IMR-90 (cell line): ENCODE measurements at regions not wholly inside any gene's neighbourhood (a gene's known extent, or its start where the extent isn't known, plus 50 kb on each side); places are given as distances from the start of the nearest gene placed in this dataset.

Experiments
- ATAC-seq: fragments of 200-7000 bp; cut with Tn5 transposase; 2 replicates; pipeline ENCODE4 v1.9.1; 2020; ENCODE audit warnings: low read depth, mild to moderate bottlenecking, moderate library complexity
- BruUV-seq: library from RNA; stranded (reverse); fragments of 400-500 nt; replicated peaks from 2 replicates; lab custom pipeline; 2021; lab: Mats Ljungman, UMichigan
- CTCF ChIA-PET: fragments of 300-600 bp; formaldehyde crosslinking; extraction: SDS; loops from one replicate; lab custom pipeline; 2021; ENCODE audit warnings: antibody characterized with exemption; lab: Yijun Ruan, JAX
- POLR2A ChIA-PET: fragments of 300-600 bp; sonication (Branson Sonifier 250); formaldehyde crosslinking; loops from one replicate; lab custom pipeline; 2022; ENCODE audit warnings: antibody characterized with exemption; ENCODE audit not compliant: unreplicated experiment; lab: Charles Lee
- DNase-seq: peaks from one replicate; pipeline ENCODE4 v3.0.0; 2013
- H2AFZ ChIP-seq: replicated peaks from 2 replicates; pipeline ENCODE3; 2013; ENCODE audit warnings: low read length, mild to moderate bottlenecking; ENCODE audit not compliant: poor library complexity
- H2AK5ac ChIP-seq: 2 replicates; pipeline ENCODE4 v1.6.1; 2013; ENCODE audit warnings: low read depth, low read length, inconsistent platforms
- H2AK9ac ChIP-seq: replicated peaks from 2 replicates; pipeline ENCODE3; 2013; ENCODE audit warnings: mild to moderate bottlenecking, low read depth, low read length, moderate library complexity; ENCODE audit not compliant: poor library complexity
- H2BK120ac ChIP-seq: 2 replicates; pipeline ENCODE4 v1.6.1; 2013; ENCODE audit warnings: low read depth, low read length, inconsistent platforms
- H2BK15ac ChIP-seq: 3 replicates; pipeline ENCODE4 v1.6.1; 2013; ENCODE audit warnings: low read depth, low read length, inconsistent platforms
- H2BK20ac ChIP-seq: 2 replicates; pipeline ENCODE4 v1.6.1; 2013; ENCODE audit warnings: low read depth, mild to moderate bottlenecking, inconsistent platforms, low read length, moderate library complexity
- H2BK5ac ChIP-seq: 2 replicates; pipeline ENCODE4 v1.6.1; 2013; ENCODE audit warnings: mild to moderate bottlenecking, low read depth, low read length, inconsistent platforms; ENCODE audit not compliant: poor library complexity, severe bottlenecking
- H3K14ac ChIP-seq: replicated peaks from 2 replicates; pipeline ENCODE4 v1.6.1; 2013; ENCODE audit warnings: low read depth, low read length, inconsistent platforms
- H3K18ac ChIP-seq: 2 replicates; pipeline ENCODE4 v1.6.1; 2013; ENCODE audit warnings: low read depth, low read length, control low read depth
- H3K23ac ChIP-seq: 2 replicates; pipeline ENCODE4 v1.6.1; 2013; ENCODE audit warnings: low read depth, low read length, inconsistent platforms
- H3K27ac ChIP-seq: 2 replicates; pipeline ENCODE4 v1.5.1; 2013; ENCODE audit warnings: mild to moderate bottlenecking, control low read depth, low read length; ENCODE audit not compliant: insufficient read depth
- H3K27me3 ChIP-seq: 2 replicates; pipeline ENCODE4 v1.6.1; 2013; ENCODE audit warnings: low read length; ENCODE audit not compliant: control insufficient read depth, insufficient read depth
- H3K36me3 ChIP-seq: 2 replicates; pipeline ENCODE4 v1.6.1; 2013; ENCODE audit warnings: low read length, mixed read lengths; ENCODE audit not compliant: control insufficient read depth, insufficient read depth
- H3K4ac ChIP-seq: 2 replicates; pipeline ENCODE4 v1.6.1; 2013; ENCODE audit warnings: low read depth, low read length, inconsistent platforms
- H3K4me1 ChIP-seq: 2 replicates; pipeline ENCODE4 v1.6.1; 2013; ENCODE audit warnings: low read length, mixed read lengths; ENCODE audit not compliant: control insufficient read depth, insufficient read depth
- H3K4me2 ChIP-seq: 2 replicates; pipeline ENCODE4 v1.6.1; 2013; ENCODE audit warnings: low read depth, mild to moderate bottlenecking, control low read depth, low read length, moderate library complexity
- H3K4me3 ChIP-seq: 2 replicates; pipeline ENCODE4 v1.5.1; 2013; ENCODE audit warnings: low read depth, mild to moderate bottlenecking, control low read depth, low read length, moderate library complexity; ENCODE audit not compliant: insufficient read depth
- H3K56ac ChIP-seq: 2 replicates; pipeline ENCODE4 v1.6.1; 2013; ENCODE audit warnings: low read length, inconsistent platforms; ENCODE audit not compliant: insufficient read depth; ENCODE audit errors: extremely low read depth
- H3K79me1 ChIP-seq, 2 experiments: 2 replicates each; pipeline ENCODE4 v1.6.1; 2013; ENCODE audit warnings: low read length in 2 of 2, inconsistent platforms in 1 of 2, low read depth in 1 of 2
- H3K9ac ChIP-seq: 2 replicates; pipeline ENCODE4 v1.6.1; 2013; ENCODE audit warnings: low read depth, low read length, control low read depth
- H3K9me1 ChIP-seq: 2 replicates; pipeline ENCODE4 v1.6.1; 2013; ENCODE audit warnings: low read length, inconsistent platforms; ENCODE audit not compliant: insufficient read depth
- H3K9me3 ChIP-seq: 2 replicates; pipeline ENCODE4 v1.6.1; 2013; ENCODE audit warnings: low read length; ENCODE audit not compliant: control insufficient read depth, insufficient read depth
- H4K20me1 ChIP-seq: 2 replicates; pipeline ENCODE4 v1.6.1; 2013; ENCODE audit warnings: low read length, inconsistent platforms; ENCODE audit not compliant: insufficient read depth
- H4K5ac ChIP-seq: 2 replicates; pipeline ENCODE4 v1.6.1; 2013; ENCODE audit warnings: mild to moderate bottlenecking, low read depth, low read length, control low read depth
- H4K8ac ChIP-seq, 2 experiments: 2 replicates each; pipeline ENCODE4 v1.6.1; 2013; ENCODE audit warnings: low read depth in 2 of 2, low read length in 2 of 2, control low read depth in 1 of 2, inconsistent platforms in 1 of 2
- H4K91ac ChIP-seq: 2 replicates; pipeline ENCODE4 v1.6.1; 2013; ENCODE audit warnings: low read depth, low read length, inconsistent platforms; ENCODE audit not compliant: insufficient read depth
- BHLHE40 ChIP-seq: fragments of 150-350 bp; IDR thresholded peaks from 2 replicates; pipeline ENCODE4 v1.6.1; 2016; ENCODE audit warnings: mild to moderate bottlenecking, low read depth, low read length
- CEBPB ChIP-seq: IDR thresholded peaks from 2 replicates; pipeline ENCODE4 v1.6.1; 2012; ENCODE audit warnings: low read depth, low read length, improper control_type of control experiment
- CHD1 ChIP-seq: IDR thresholded peaks from 2 replicates; pipeline ENCODE4 v1.6.1; 2012; ENCODE audit warnings: low read depth, low read length, improper control_type of control experiment
- CTCF ChIP-seq: conservative IDR thresholded peaks from 2 replicates; pipeline ENCODE4 v1.5.1; 2012; ENCODE audit warnings: mild to moderate bottlenecking, low read depth, low read length, improper control_type of control experiment
- MAZ ChIP-seq: IDR thresholded peaks from 2 replicates; pipeline ENCODE4 v1.6.1; 2012; ENCODE audit warnings: low read depth, mild to moderate bottlenecking, low read length, improper control_type of control experiment, moderate library complexity, borderline replicate concordance
- MXI1 ChIP-seq: IDR thresholded peaks from 2 replicates; pipeline ENCODE4 v1.6.1; 2012; ENCODE audit warnings: low read depth, mild to moderate bottlenecking, low read length, moderate library complexity, borderline replicate concordance
- NFE2L2 ChIP-seq: fragments of 150-350 bp; IDR thresholded peaks from 2 replicates; pipeline ENCODE4 v1.6.1; 2016; ENCODE audit warnings: low read depth, mild to moderate bottlenecking, low read length
- POLR2A ChIP-seq: IDR thresholded peaks from 2 replicates; pipeline ENCODE4 v1.6.1; 2012; ENCODE audit warnings: mild to moderate bottlenecking, low read depth, low read length
- RCOR1 ChIP-seq: IDR thresholded peaks from 2 replicates; pipeline ENCODE4 v1.6.1; 2012; ENCODE audit warnings: mild to moderate bottlenecking, low read length, improper control_type of control experiment; ENCODE audit not compliant: insufficient replicate concordance
- SMC3 ChIP-seq: fragments of 150-350 bp; IDR thresholded peaks from 2 replicates; pipeline ENCODE4 v1.6.1; 2016; ENCODE audit warnings: low read depth, mild to moderate bottlenecking, antibody characterized with exemption, low read length, moderate library complexity
- USF2 ChIP-seq: fragments of 150-350 bp; IDR thresholded peaks from 2 replicates; pipeline ENCODE4 v1.6.1; 2017; ENCODE audit warnings: mild to moderate bottlenecking, antibody characterized with exemption, low read length, low read depth
- WGBS, 2 experiments: methylation state at CpG; one replicate each; pipeline versions ENCODE4 v1.1.5 to v1.1.7; 2013; ENCODE audit warnings: missing lambda C conversion rate in 2 of 2; ENCODE audit not compliant: insufficient read length in 1 of 2; ENCODE audit errors: extremely low coverage in 2 of 2; 5-methylcytosine and 5-hydroxymethylcytosine counted together
- dilution Hi-C: fragments of 300-500 bp; cut with HindIII; formaldehyde crosslinking; loops from one replicate; pipeline ENCODE4 v1.14.3; 2018; ENCODE audit warnings: low sequenced_read_pairs; ENCODE audit not compliant: unreplicated experiment
- in situ Hi-C: fragments of 300-500 bp; cut with MboI; formaldehyde crosslinking; loops from 3 replicates; pipeline ENCODE4 v1.14.3; 2019; ENCODE audit warnings: low sequenced_read_pairs, inconsistent platforms, mixed read lengths
- intact Hi-C: fragments of 100-400 bp; cut with micrococcal nuclease; formaldehyde crosslinking; loops from 2 replicates; pipeline ENCODE4 v1.10.0; 2022

GRCh38 chr5:29113516-29113915, 2075.1 kb upstream of the CDH9 start:
- TF ChIP-seq MXI1 (no peak), POLR2A (no peak), NFE2L2 (no peak), USF2 (no peak), RCOR1 (no peak), SMC3 (no peak), CHD1 (no peak), BHLHE40 (no peak), MAZ (no peak), CTCF (no peak), CEBPB (no peak)
- no CpG with 5 or more reads among the region's 2 CpGs for WGBS, 2 experiments
- Histone ChIP-seq H3K9me1 (no peaks in the 10 kb centered on the region), H3K4me2 (no peak overlapping the region), H4K20me1 (no peaks in the 10 kb centered on the region), H3K79me1 (no peaks in the 10 kb centered on the region), H2BK20ac (no peak overlapping the region), H4K91ac (no peak overlapping the region), H2BK15ac (no peak overlapping the region), H3K18ac (no peak overlapping the region), H2BK5ac (no peak overlapping the region), H4K5ac (no peak overlapping the region), H2AK5ac (no peak overlapping the region), H3K36me3 (no peaks in the 10 kb centered on the region), H3K4me1 (no peaks in the 10 kb centered on the region), H4K8ac (no peak overlapping the region), H3K4ac (no peak overlapping the region), H3K27ac (no peak overlapping the region), H2BK120ac (no peak overlapping the region), H2AK9ac (no peak overlapping the region), H2AFZ (no peak overlapping the region), H3K56ac (no peak overlapping the region), H3K14ac (no peak overlapping the region), H3K23ac (no peak overlapping the region), H3K4me3 (no peak overlapping the region), H3K27me3 (no peaks in the 10 kb centered on the region), H3K9ac (no peak overlapping the region), H3K9me3 (peaks cover 13% of the 10 kb centered on the region)
- in situ Hi-C loops (no loop called here), dilution Hi-C loops (no loop called here), intact Hi-C loops (no loop called here)
- ATAC-seq (no peak), DNase-seq (no peak)
- ChIA-PET POLR2A (no interaction called here), CTCF (no interaction called here)
- BruUV-seq, result no TSS peak
